HepG2 (cell line): ENCODE measurements at regions not wholly inside any gene's neighbourhood (a gene's known extent, or its start where the extent isn't known, plus 50 kb on each side); places are given as distances from the start of the nearest gene placed in this dataset.

Experiments
- ATAC-seq: fragments of 200-7000 bp; cut with Tn5 transposase; 3 replicates; pipeline ENCODE4 v1.9.1; 2020; ENCODE audit warnings: mild to moderate bottlenecking, moderate library complexity
- BruUV-seq: library from RNA; stranded (reverse); fragments of 400-500 nt; replicated peaks from 2 replicates; lab custom pipeline; 2021; lab: Mats Ljungman, UMichigan
- CTCF ChIA-PET: fragments of 300-600 bp; formaldehyde crosslinking; extraction: SDS; loops from one replicate; lab custom pipeline; 2021; ENCODE audit warnings: low total read pairs, inconsistent platforms, low intra/inter-chr PET ratio; lab: Yijun Ruan, JAX
- POLR2A ChIA-PET: fragments of 350-600 bp; sonication (Branson Sonifier 250); formaldehyde crosslinking; loops from one replicate; lab custom pipeline; 2020; ENCODE audit warnings: antibody characterized with exemption, inconsistent platforms; lab: Yijun Ruan, JAX
- DNase-seq: peaks from one replicate; pipeline ENCODE4 v3.0.0-alpha.2; 2015; ENCODE audit warnings: low spot score
- FAIRE-seq: peaks from 3 replicates; lab custom pipeline; 2011; peaks lifted over from hg19 to GRCh38; lab: Jason Lieb, UNC
- H2AFZ ChIP-seq: one replicate; pipeline ENCODE4 v1.6.1; 2011; ENCODE audit warnings: low read length, inconsistent platforms
- H3K27ac ChIP-seq: fragments of 300-600 bp; 3 replicates; pipeline ENCODE4 v1.8.0; 2011; ENCODE audit warnings: mixed run types, mild to moderate bottlenecking, mixed read lengths, low read length, inconsistent platforms; ENCODE audit not compliant: insufficient read depth; ENCODE audit errors: extremely low read length
- H3K27me3 ChIP-seq, 2 experiments: fragments of 200-600 bp in 1 of 2; 2 replicates in 1 of 2; 3 replicates in 1 of 2; pipeline versions ENCODE4 v1.6.0 to v1.8.0; 2011; ENCODE audit warnings: low read length in 2 of 2, mild to moderate bottlenecking in 2 of 2, moderate library complexity in 2 of 2, inconsistent platforms in 1 of 2; ENCODE audit not compliant: insufficient read depth in 2 of 2, control insufficient read depth in 1 of 2
- H3K36me3 ChIP-seq, 2 experiments: fragments of 200-600 bp in 1 of 2; replicated peaks in 1 of 2; 2 replicates in 1 of 2; 3 replicates in 1 of 2; pipeline versions ENCODE4 v1.5.1 to v1.8.0; 2011; ENCODE audit warnings: low read length in 2 of 2, inconsistent platforms in 1 of 2; ENCODE audit not compliant: insufficient read depth in 2 of 2, control insufficient read depth in 1 of 2
- H3K4me1 ChIP-seq: 2 replicates; pipeline ENCODE4 v1.5.1; 2012; ENCODE audit warnings: low read length, inconsistent platforms; ENCODE audit not compliant: insufficient read depth
- H3K4me2 ChIP-seq: 2 replicates; pipeline ENCODE4 v1.6.0; 2011; ENCODE audit warnings: low read depth, low read length, inconsistent platforms
- H3K4me3 ChIP-seq, 3 experiments: fragments of 200-600 bp in 1 of 3; sonication (generic), shearing (Covaris generic) in 1 of 3; replicated peaks in 1 of 3; 2 replicates each; pipeline ENCODE4 v1.5.1; 2011 to 2016; ENCODE audit warnings: low read length in 3 of 3, inconsistent platforms in 2 of 3, low read depth in 2 of 3, mild to moderate bottlenecking in 2 of 3, control low read depth in 1 of 3, mixed read lengths in 1 of 3; ENCODE audit not compliant: insufficient read depth in 1 of 3
- H3K79me2 ChIP-seq: one replicate; pipeline ENCODE4 v1.6.1; 2011; ENCODE audit warnings: low read length, inconsistent platforms; ENCODE audit not compliant: insufficient read depth
- H3K9ac ChIP-seq: 2 replicates; pipeline ENCODE4 v1.6.0; 2011; ENCODE audit warnings: mild to moderate bottlenecking, low read depth, low read length, inconsistent platforms; ENCODE audit not compliant: insufficient read depth
- H3K9me3 ChIP-seq: 2 replicates; pipeline ENCODE4 v1.5.1; 2012; ENCODE audit warnings: mild to moderate bottlenecking, low read length
- H4K20me1 ChIP-seq: 2 replicates; pipeline ENCODE4 v1.6.0; 2011; ENCODE audit warnings: inconsistent platforms, mild to moderate bottlenecking, low read length, moderate library complexity; ENCODE audit not compliant: insufficient read depth
- BRD4 ChIP-seq: sonication (generic); formaldehyde crosslinking; IDR thresholded peaks from 2 replicates; pipeline ENCODE4 v1.4.0; 2020; ENCODE audit warnings: missing genetic modification reagents
- KIAA2018 ChIP-seq: sonication (generic); formaldehyde crosslinking; IDR thresholded peaks from 2 replicates; pipeline ENCODE4 v1.5.0; 2020; ENCODE audit warnings: mild to moderate bottlenecking, missing genetic modification reagents, borderline replicate concordance
- MEIS1 ChIP-seq: sonication (generic); formaldehyde crosslinking; IDR thresholded peaks from 2 replicates; pipeline ENCODE4 v1.9.0; 2021; ENCODE audit warnings: mild to moderate bottlenecking, missing genetic modification reagents, moderate library complexity, borderline replicate concordance
- MEIS2 ChIP-seq: sonication (generic); formaldehyde crosslinking; IDR thresholded peaks from 2 replicates; pipeline ENCODE4 v1.9.0; 2021; ENCODE audit warnings: mild to moderate bottlenecking, missing genetic modification reagents
- PHF20 ChIP-seq: sonication (generic); formaldehyde crosslinking; IDR thresholded peaks from 2 replicates; pipeline ENCODE4 v1.5.0; 2020; ENCODE audit warnings: mild to moderate bottlenecking, missing genetic modification reagents
- ZC3H13 ChIP-seq: sonication (generic); formaldehyde crosslinking; IDR thresholded peaks from 2 replicates; pipeline ENCODE4 v1.8.1; 2023; ENCODE audit warnings: mild to moderate bottlenecking, missing genetic modification reagents, moderate library complexity
- ZFP91 ChIP-seq: sonication (generic); formaldehyde crosslinking; IDR thresholded peaks from 2 replicates; pipeline ENCODE4 v1.9.0; 2022; ENCODE audit warnings: missing genetic modification reagents, mild to moderate bottlenecking, borderline replicate concordance
- ZNF281 ChIP-seq: sonication (generic); formaldehyde crosslinking; IDR thresholded peaks from 2 replicates; pipeline ENCODE4 v1.4.0; 2020; ENCODE audit warnings: missing genetic modification reagents, borderline replicate concordance
- ZNF414 ChIP-seq: sonication (generic); formaldehyde crosslinking; IDR thresholded peaks from 2 replicates; pipeline ENCODE4 v1.5.0; 2020; ENCODE audit warnings: missing genetic modification reagents
- ZNF543 ChIP-seq: sonication (generic); formaldehyde crosslinking; IDR thresholded peaks from 2 replicates; pipeline ENCODE4 v1.4.0; 2020; ENCODE audit warnings: mild to moderate bottlenecking, missing genetic modification reagents
- WGBS: methylation state at CpG from one replicate; pipeline ENCODE4 v1.1.6; 2017; ENCODE audit warnings: low lambda C conversion rate; 5-methylcytosine and 5-hydroxymethylcytosine counted together
- in situ Hi-C: cut with HindIII; loops from 2 replicates; pipeline ENCODE4 v1.10.0; 2017; ENCODE audit warnings: low pct_unique_long_range_greater_than_20kb; ENCODE audit not compliant: extremely low pct_ligation_motif_present
- intact Hi-C: fragments of 100-400 bp; cut with micrococcal nuclease; formaldehyde crosslinking; loops from one replicate; pipeline ENCODE4 v1.10.0; 2022; ENCODE audit not compliant: unreplicated experiment

- intact Hi-C loops (no loop called here), in situ Hi-C loops (no loop called here)
- Histone ChIP-seq H3K79me2 (no peaks in the 10 kb centered on the region), H4K20me1 (no peaks in the 10 kb centered on the region), H3K9ac (no peak overlapping the region), H3K9me3 (no peaks in the 10 kb centered on the region), H3K4me3 (no peak overlapping the region), H3K4me1 (peaks cover 12% of the 10 kb centered on the region), H3K27me3 (no peaks in the 10 kb centered on the region), H3K4me2 (no peak overlapping the region), H3K27ac (no peak overlapping the region), H2AFZ (no peak overlapping the region), H3K36me3 (no peaks in the 10 kb centered on the region)
- no TSS peak for BruUV-seq
- ChIA-PET POLR2A (no interaction called here), CTCF (no interaction called here)
- DNase-seq (no peak), ATAC-seq (no peak), FAIRE-seq (no peak)
- 85% methylated on average over 2 of the region's 2 CpGs for WGBS
- TF ChIP-seq KIAA2018 (CRISPR knock-in tag) (no peak), ZNF414 (CRISPR knock-in tag) (no peak), ZNF543 (CRISPR knock-in tag) (no peak), MEIS2 (CRISPR knock-in tag) (no peak), MEIS1 (CRISPR knock-in tag) (no peak), ZFP91 (CRISPR knock-in tag) (no peak), BRD4 (CRISPR knock-in tag) (no peak), PHF20 (CRISPR knock-in tag) (no peak), ZC3H13 (no peak), ZNF281 (CRISPR knock-in tag) (no peak)
These were observed 456.9 kb downstream of the BCOR start for GRCh38 chrX:39640866-39641265.
